GM12872 (cell line): ENCODE measurements at regions not wholly inside any gene's neighbourhood (a gene's known extent, or its start where the extent isn't known, plus 50 kb on each side); places are given as distances from the start of the nearest gene placed in this dataset.

ENCODE experiments used
- CTCF ChIP-seq: IDR thresholded peaks from 3 replicates; pipeline ENCODE4 v1.5.1; 2011; ENCODE audit warnings: low read depth, mild to moderate bottlenecking, low read length, moderate library complexity; ENCODE audit not compliant: insufficient read depth

GRCh38 chr2:134152045-134153010 lies 101.5 kb upstream of the MGAT5 start:
- no peak for TF ChIP-seq CTCF

GRCh38 chr2:134153294-134153880 lies 100.5 kb upstream of the MGAT5 start:
- no peak for TF ChIP-seq CTCF

- TF ChIP-seq CTCF: no peak
Observed at GRCh38 chr2:134154246-134154645, 99.6 kb upstream of the MGAT5 start.

GRCh38 chr2:134155134-134155533 lies 98.7 kb upstream of the MGAT5 start:
- TF ChIP-seq CTCF: no peak

- no peak for TF ChIP-seq CTCF
Observed at GRCh38 chr2:134158295-134158694, 95.6 kb upstream of the MGAT5 start.

- no peak for TF ChIP-seq CTCF
Observed at GRCh38 chr2:134161170-134161547, 92.7 kb upstream of the MGAT5 start.

- TF ChIP-seq CTCF: no peak
Observed at GRCh38 chr2:134163336-134163735, 90.5 kb upstream of the MGAT5 start.
